Stomach (tissue), 8 donors: ENCODE measurements at regions not wholly inside any gene's neighbourhood (a gene's known extent, or its start where the extent isn't known, plus 50 kb on each side); places are given as distances from the start of the nearest gene placed in this dataset.

Source experiments
- DNase-seq, 2 donors: peaks; one replicate each; pipeline versions ENCODE4 v3.0.0 to v3.0.0-alpha.2; 2013 to 2019
- H3K27ac ChIP-seq, 5 donors: fragments of 200-600 bp in 4 of 5; sonication (generic) in 4 of 5; one replicate each; pipeline ENCODE4 v1.5.1; 2013 to 2019; ENCODE audit warnings: mild to moderate bottlenecking in 1 of 5, moderate library complexity in 1 of 5
- H3K27me3 ChIP-seq, 3 donors: fragments of 200-600 bp; sonication (generic); one replicate each; pipeline ENCODE4 v1.5.1; 2017 to 2019; ENCODE audit warnings: mixed run types in 1 of 3
- H3K36me3 ChIP-seq, 4 donors: fragments of 200-600 bp; sonication (generic); 1 replicate in 3 of 4; 2 replicates in 1 of 4; pipeline ENCODE4 v1.5.1; 2016 to 2019
- H3K4me1 ChIP-seq, 4 donors: fragments of 200-600 bp; sonication (generic); one replicate each; pipeline ENCODE4 v1.5.1; 2016 to 2019
- H3K4me3 ChIP-seq, 4 donors: fragments of 200-600 bp; sonication (generic) in 3 of 4; one replicate each; pipeline ENCODE4 v1.5.1; 2016 to 2019; ENCODE audit warnings: mild to moderate bottlenecking in 1 of 4
- H3K9me3 ChIP-seq, 4 donors: fragments of 200-600 bp; sonication (generic); one replicate each; pipeline ENCODE4 v1.5.1; 2016 to 2019
- CTCF ChIP-seq, 7 experiments: fragments of 450-650 bp in 4 of 7; fragments of 200-600 bp in 3 of 7; sonication (generic) in 3 of 7; IDR thresholded peaks; one replicate each; pipeline ENCODE4 v1.5.1; 2016 to 2019; ENCODE audit warnings: antibody characterized with exemption in 7 of 7, control low read depth in 2 of 7, mild to moderate bottlenecking in 1 of 7
- EP300 ChIP-seq: sonication (generic); formaldehyde crosslinking; IDR thresholded peaks from one replicate; pipeline ENCODE4 v1.6.1; 2017; ENCODE audit warnings: antibody characterized with exemption
- POLR2A ChIP-seq, 4 donors: fragments of 450-650 bp; IDR thresholded peaks; one replicate each; pipeline ENCODE4 v1.6.1; 2016; ENCODE audit warnings: antibody characterized with exemption in 4 of 4, control low read depth in 2 of 4, mild to moderate bottlenecking in 1 of 4, moderate library complexity in 1 of 4
- POLR2AphosphoS5 ChIP-seq, 3 donors: sonication (generic); formaldehyde crosslinking; IDR thresholded peaks; one replicate each; pipeline ENCODE4 v1.6.1; 2016; ENCODE audit warnings: antibody characterized with exemption in 3 of 3
- WGBS, 5 donors: extraction: QIAGEN DNeasy Blood & Tissue Kit in 3 of 5; methylation state at CpG; one replicate each; pipeline versions ENCODE4 v1.1.5 to v1.1.7; 2013 to 2018; 5-methylcytosine and 5-hydroxymethylcytosine counted together
- intact Hi-C: fragments of 100-400 bp; cut with DNase I; formaldehyde crosslinking; loops from one replicate; pipeline ENCODE4 v1.15.1; 2023; ENCODE audit warnings: low total_unique reads
- donor health status: healthy with polysubstance abuse.
- donor health status: Bipolar disorder and iron deficiency.
- donor health status: healthy.

GRCh38 chr10:131679926-131680325 is 220.9 kb upstream of the PPP2R2D start:
- no peak for DNase-seq
- H3K4me3 ChIP-seq = no peak overlapping the region

GRCh38 chr10:131681122-131681521 is 219.7 kb upstream of the PPP2R2D start:
- H3K4me1 ChIP-seq = no peaks in the 10 kb centered on the region
- DNase-seq = no peak
- TF ChIP-seq EP300 (no peak), POLR2A (IDR thresholded peaks at IDR 0.05) (no peak), CTCF (IDR thresholded peaks at IDR 0.05) (no peak), POLR2AphosphoS5 (IDR thresholded peaks at IDR 0.05) (no peak)
- peaks cover 0 to 28% (median 0%) of the 10 kb centered on the region in 3 donors for H3K27me3 ChIP-seq
- intact Hi-C loops = no loop called here
- no peaks in the 10 kb centered on the region for H3K36me3 ChIP-seq
- WGBS, 5 donors = 53 to 68% (median 58%) methylated on average over 4 to 7 of the region's 7 CpGs
- peaks cover 0 to 4% (median 0%) of the 10 kb centered on the region in 4 donors for H3K9me3 ChIP-seq
- H3K27ac ChIP-seq = no peak overlapping the region
- H3K4me3 ChIP-seq = no peak overlapping the region

More at GRCh38 chr10:131679926-131680325, 220.9 kb upstream of the PPP2R2D start:
- Histone ChIP-seq H3K27ac (no peak overlapping the region), H3K9me3 (peaks cover 0 to 4% (median 0%) of the 10 kb centered on the region in 4 donors), H3K4me1 (no peaks in the 10 kb centered on the region), H3K36me3 (no peaks in the 10 kb centered on the region), H3K27me3 (peaks cover 0 to 30% (median 0%) of the 10 kb centered on the region in 3 donors)
- 76 to 87% (median 81%) methylated on average over 6 of the region's 6 CpGs for WGBS, 5 donors
- intact Hi-C loops = no loop called here
- TF ChIP-seq CTCF (IDR thresholded peaks at IDR 0.05) (no peak), EP300 (no peak), POLR2A (IDR thresholded peaks at IDR 0.05) (no peak), POLR2AphosphoS5 (IDR thresholded peaks at IDR 0.05) (no peak)

- H3K9me3 ChIP-seq = peaks cover 0 to 4% (median 0%) of the 10 kb centered on the region in 4 donors
- WGBS, 5 donors = 86 to 90% (median 89%) methylated on average over 6 to 12 of the region's 12 CpGs
- no peak for DNase-seq
- H3K4me3 ChIP-seq = no peak overlapping the region
- no peaks in the 10 kb centered on the region for H3K36me3 ChIP-seq
- no peak for TF ChIP-seq CTCF (IDR thresholded peaks at IDR 0.05)
- TF ChIP-seq POLR2A (IDR thresholded peaks at IDR 0.05) = no peak
- no peak for TF ChIP-seq POLR2AphosphoS5 (IDR thresholded peaks at IDR 0.05)
- intact Hi-C loops = no loop called here
- no peaks in the 10 kb centered on the region for H3K4me1 ChIP-seq
- H3K27ac ChIP-seq = no peak overlapping the region
- peaks cover 0 to 28% (median 0%) of the 10 kb centered on the region in 3 donors for H3K27me3 ChIP-seq
Observed at GRCh38 chr10:131681656-131682055, 219.2 kb upstream of the PPP2R2D start.

- no peak for DNase-seq
- intact Hi-C loops = no loop called here
- Histone ChIP-seq H3K36me3 (no peaks in the 10 kb centered on the region), H3K4me1 (no peaks in the 10 kb centered on the region), H3K27ac (no peak overlapping the region), H3K4me3 (no peak overlapping the region), H3K9me3 (peaks cover 0 to 4% (median 0%) of the 10 kb centered on the region in 4 donors), H3K27me3 (peaks cover 0 to 23% (median 0%) of the 10 kb centered on the region in 3 donors)
- no peak for TF ChIP-seq CTCF (IDR thresholded peaks at IDR 0.05)
- no peak for TF ChIP-seq POLR2A (IDR thresholded peaks at IDR 0.05)
- TF ChIP-seq POLR2AphosphoS5 (IDR thresholded peaks at IDR 0.05) = no peak
- TF ChIP-seq EP300 = no peak
- 86 to 90% (median 88%) methylated on average over 20 of the region's 20 CpGs for WGBS, 5 donors
Observed at GRCh38 chr10:131682271-131682962, 218.4 kb upstream of the PPP2R2D start.
